NB4 (cell line): ENCODE measurements at regions not wholly inside any gene's neighbourhood (a gene's known extent, or its start where the extent isn't known, plus 50 kb on each side); places are given as distances from the start of the nearest gene placed in this dataset.

Experiments
- DNase-seq: peaks from one replicate; pipeline ENCODE4 v3.0.0; 2010; ENCODE audit warnings: low read depth
- H3K4me3 ChIP-seq: one replicate; pipeline ENCODE4 v1.5.1; 2011; ENCODE audit warnings: mild to moderate bottlenecking, low read depth, low read length, moderate library complexity
- MYC ChIP-seq: IDR thresholded peaks from 2 replicates; pipeline ENCODE4 v1.6.1; 2011; ENCODE audit warnings: low read depth, low read length
- POLR2A ChIP-seq: IDR thresholded peaks from 2 replicates; pipeline ENCODE4 v1.6.1; 2011; ENCODE audit warnings: mild to moderate bottlenecking; ENCODE audit not compliant: insufficient read length; ENCODE audit errors: extremely low read depth
- TF ChIP-seq, protein P1 (sequence below): IDR thresholded peaks from 2 replicates; pipeline ENCODE4 v1.6.1; 2011; ENCODE audit warnings: low read depth, low read length
- TF ChIP-seq, protein P2 (sequence below): IDR thresholded peaks from one replicate; pipeline ENCODE4 v1.5.1; 2012; ENCODE audit warnings: low read depth, low read length

DNA sequence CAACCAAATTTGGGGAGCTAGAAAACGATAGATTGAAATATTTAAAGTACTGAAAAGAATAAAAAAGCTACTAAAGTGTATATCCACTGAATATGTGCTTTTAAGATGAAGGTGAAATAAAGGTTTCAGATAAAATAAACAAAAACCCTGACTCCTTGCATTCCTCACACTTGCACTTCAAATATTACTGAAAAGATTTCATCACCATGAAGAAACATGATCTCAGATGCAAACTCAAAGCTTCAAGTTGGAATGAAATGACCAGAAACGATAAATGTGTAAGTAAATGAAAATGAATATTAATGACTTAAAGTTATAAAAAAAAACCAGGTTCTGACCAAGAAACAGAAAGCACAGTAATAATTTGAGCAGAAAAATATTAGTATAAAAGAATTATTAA is 1246.0 kb upstream of the ACVR2A start:
- no peak overlapping the region for H3K4me3 ChIP-seq
- no peak for DNase-seq
- TF ChIP-seq POLR2A: no peak
- no peak for TF ChIP-seq MYC
- TF ChIP-seq, protein P1, sequence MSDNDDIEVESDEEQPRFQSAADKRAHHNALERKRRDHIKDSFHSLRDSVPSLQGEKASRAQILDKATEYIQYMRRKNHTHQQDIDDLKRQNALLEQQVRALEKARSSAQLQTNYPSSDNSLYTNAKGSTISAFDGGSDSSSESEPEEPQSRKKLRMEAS: no peak
- TF ChIP-seq, protein P2, sequence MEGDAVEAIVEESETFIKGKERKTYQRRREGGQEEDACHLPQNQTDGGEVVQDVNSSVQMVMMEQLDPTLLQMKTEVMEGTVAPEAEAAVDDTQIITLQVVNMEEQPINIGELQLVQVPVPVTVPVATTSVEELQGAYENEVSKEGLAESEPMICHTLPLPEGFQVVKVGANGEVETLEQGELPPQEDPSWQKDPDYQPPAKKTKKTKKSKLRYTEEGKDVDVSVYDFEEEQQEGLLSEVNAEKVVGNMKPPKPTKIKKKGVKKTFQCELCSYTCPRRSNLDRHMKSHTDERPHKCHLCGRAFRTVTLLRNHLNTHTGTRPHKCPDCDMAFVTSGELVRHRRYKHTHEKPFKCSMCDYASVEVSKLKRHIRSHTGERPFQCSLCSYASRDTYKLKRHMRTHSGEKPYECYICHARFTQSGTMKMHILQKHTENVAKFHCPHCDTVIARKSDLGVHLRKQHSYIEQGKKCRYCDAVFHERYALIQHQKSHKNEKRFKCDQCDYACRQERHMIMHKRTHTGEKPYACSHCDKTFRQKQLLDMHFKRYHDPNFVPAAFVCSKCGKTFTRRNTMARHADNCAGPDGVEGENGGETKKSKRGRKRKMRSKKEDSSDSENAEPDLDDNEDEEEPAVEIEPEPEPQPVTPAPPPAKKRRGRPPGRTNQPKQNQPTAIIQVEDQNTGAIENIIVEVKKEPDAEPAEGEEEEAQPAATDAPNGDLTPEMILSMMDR: no peak

DNA sequence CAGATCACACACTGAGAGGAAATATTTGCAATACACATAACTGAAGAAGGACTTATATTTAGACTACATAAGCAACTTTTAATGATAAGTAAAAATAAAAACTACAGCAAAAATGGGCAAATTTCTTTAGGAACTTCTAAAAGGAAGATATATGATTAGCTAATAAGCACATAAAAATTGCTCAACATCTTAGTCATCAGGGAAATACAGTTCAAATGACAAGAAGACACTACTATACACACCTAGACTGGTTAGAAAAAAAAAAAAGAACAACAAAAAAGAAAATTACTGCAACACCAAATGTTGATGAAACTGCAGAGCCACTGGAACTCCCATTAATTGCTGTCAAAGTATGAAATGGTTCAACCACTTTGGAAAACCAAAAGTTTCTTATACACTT is 1247.5 kb upstream of the ACVR2A start:
- TF ChIP-seq MYC: no peak
- TF ChIP-seq, protein P1: no peak
- TF ChIP-seq, protein P2: no peak
- no peak for TF ChIP-seq POLR2A
- no peak overlapping the region for H3K4me3 ChIP-seq
- no peak for DNase-seq

DNA sequence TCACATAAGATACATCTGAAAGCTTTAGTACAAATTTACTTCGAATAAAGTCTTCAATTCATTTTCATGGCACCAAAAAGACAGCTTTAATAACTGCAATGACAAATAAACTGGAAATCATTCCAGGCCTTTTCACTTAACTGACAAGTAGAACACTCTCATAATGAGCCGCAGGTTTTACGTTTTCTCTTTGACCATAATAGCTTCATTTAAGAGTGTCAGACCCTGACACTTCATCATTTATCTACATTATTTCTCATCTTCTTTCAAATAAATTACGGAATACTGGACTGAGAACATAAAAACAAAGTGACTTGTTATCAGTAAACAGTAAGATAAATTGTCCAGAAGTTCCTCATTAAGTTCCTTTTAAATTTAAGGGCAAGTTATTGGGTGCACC is 1252.9 kb upstream of the ACVR2A start:
- TF ChIP-seq MYC (no peak), POLR2A (no peak)
- TF ChIP-seq, protein P2: no peak
- TF ChIP-seq, protein P1: no peak
- no peak for DNase-seq
- no peak overlapping the region for H3K4me3 ChIP-seq

DNA sequence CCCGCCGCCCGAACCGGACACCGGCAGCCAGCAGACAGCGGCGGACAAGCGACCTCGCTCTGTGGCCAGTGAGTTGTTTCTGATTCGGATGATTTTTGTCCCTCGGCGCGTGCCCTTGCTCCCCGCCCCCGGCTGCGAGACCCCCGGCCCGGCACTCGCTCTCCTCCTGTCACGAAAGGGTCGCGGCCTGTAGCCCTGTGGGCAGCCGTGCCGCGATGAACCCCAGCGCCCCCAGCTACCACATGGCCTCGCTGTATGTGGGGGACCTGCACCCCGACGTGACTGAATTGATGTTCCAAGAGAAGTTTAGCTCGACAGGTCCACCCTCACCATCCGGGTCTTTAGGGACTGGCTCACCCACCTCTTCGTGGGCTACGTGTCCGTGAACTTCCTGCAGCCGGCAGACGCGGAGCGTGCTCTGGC is 1257.5 kb upstream of the ACVR2A start:
- TF ChIP-seq MYC (no peak), POLR2A (no peak)
- TF ChIP-seq, protein P2: no peak
- TF ChIP-seq, protein P1: no peak
- no peak for DNase-seq
- no peak overlapping the region for H3K4me3 ChIP-seq

DNA sequence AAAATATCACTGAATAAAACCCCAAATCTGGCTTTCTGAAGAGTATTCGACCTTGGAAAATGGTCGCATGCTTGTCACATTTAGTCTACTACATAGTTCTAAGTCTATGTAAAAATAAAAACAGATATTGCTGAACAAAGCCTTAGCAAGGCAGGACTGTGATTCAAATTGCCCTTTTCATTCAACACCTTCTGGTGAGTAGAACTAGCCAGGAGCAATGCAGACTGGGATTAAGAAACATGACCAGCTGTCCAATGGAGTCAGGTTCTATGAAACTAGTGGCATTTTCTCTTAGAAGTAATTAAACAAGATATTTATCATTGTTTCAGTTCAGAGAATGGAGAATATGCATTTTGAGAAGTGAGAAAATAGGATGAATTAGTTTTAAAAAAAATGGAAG is 1260.5 kb upstream of the ACVR2A start:
- H3K4me3 ChIP-seq: no peak overlapping the region
- no peak for DNase-seq
- TF ChIP-seq, protein P2: no peak
- TF ChIP-seq MYC: no peak
- TF ChIP-seq, protein P1: no peak
- no peak for TF ChIP-seq POLR2A
